Muscle layer of duodenum (tissue), 2 donors: ENCODE measurements at regions not wholly inside any gene's neighbourhood (a gene's known extent, or its start where the extent isn't known, plus 50 kb on each side); places are given as distances from the start of the nearest gene placed in this dataset.

Experiments
- H3K27ac ChIP-seq: one replicate; pipeline ENCODE4 v1.7.0; 2013; ENCODE audit warnings: mild to moderate bottlenecking, low read length
- H3K27me3 ChIP-seq: one replicate; pipeline ENCODE4 v1.7.0; 2013; ENCODE audit warnings: low read depth, mild to moderate bottlenecking, control low read depth, low read length
- H3K36me3 ChIP-seq, 2 donors: one replicate each; pipeline ENCODE4 v1.7.0; 2013; ENCODE audit warnings: low read length in 2 of 2, control low read depth in 1 of 2, mild to moderate bottlenecking in 1 of 2; ENCODE audit not compliant: insufficient read depth in 2 of 2, control insufficient read depth in 1 of 2
- H3K4me1 ChIP-seq, 2 donors: one replicate each; pipeline ENCODE4 v1.7.0; 2013; ENCODE audit warnings: low read length in 2 of 2, mild to moderate bottlenecking in 2 of 2, control low read depth in 1 of 2, moderate library complexity in 1 of 2; ENCODE audit not compliant: insufficient read depth in 2 of 2, control insufficient read depth in 1 of 2
- H3K4me3 ChIP-seq, 2 donors: one replicate each; pipeline ENCODE4 v1.7.0; 2013; ENCODE audit warnings: low read length in 2 of 2, low read depth in 1 of 2, mild to moderate bottlenecking in 1 of 2
- H3K9me3 ChIP-seq, 2 donors: one replicate each; pipeline ENCODE4 v1.7.0; 2013; ENCODE audit warnings: low read length in 2 of 2, control low read depth in 1 of 2, mild to moderate bottlenecking in 1 of 2; ENCODE audit not compliant: control insufficient read depth in 1 of 2
- donor health status: healthy.

- H3K27me3 ChIP-seq = no peaks in the 10 kb centered on the region
These were observed 263.9 kb upstream of the NR4A3 start for GRCh38 chr9:99557816-99558215.

GRCh38 chr9:99559776-99560175 is 261.9 kb upstream of the NR4A3 start:
- Histone ChIP-seq H3K36me3 (no peaks in the 10 kb centered on the region), H3K4me3 (no peak overlapping the region), H3K4me1 (no peaks in the 10 kb centered on the region), H3K9me3 (no peaks in the 10 kb centered on the region), H3K27me3 (no peaks in the 10 kb centered on the region), H3K27ac (no peak overlapping the region)

More at GRCh38 chr9:99557816-99558215, 263.9 kb upstream of the NR4A3 start:
- Histone ChIP-seq H3K4me1 (no peaks in the 10 kb centered on the region), H3K36me3 (no peaks in the 10 kb centered on the region), H3K27ac (no peak overlapping the region), H3K9me3 (no peaks in the 10 kb centered on the region), H3K4me3 (no peak overlapping the region)

- no peak overlapping the region for H3K27ac ChIP-seq
- H3K4me3 ChIP-seq = no peak overlapping the region
- no peaks in the 10 kb centered on the region for H3K9me3 ChIP-seq
- no peaks in the 10 kb centered on the region for H3K4me1 ChIP-seq
- H3K36me3 ChIP-seq = no peaks in the 10 kb centered on the region
- H3K27me3 ChIP-seq = no peaks in the 10 kb centered on the region
These were observed 261.1 kb upstream of the NR4A3 start for GRCh38 chr9:99560561-99560960.

GRCh38 chr9:99561509-99561917 is 260.2 kb upstream of the NR4A3 start:
- no peaks in the 10 kb centered on the region for H3K4me1 ChIP-seq
- no peaks in the 10 kb centered on the region for H3K9me3 ChIP-seq
- H3K36me3 ChIP-seq = no peaks in the 10 kb centered on the region
- H3K27ac ChIP-seq = no peak overlapping the region
- no peak overlapping the region for H3K4me3 ChIP-seq
- H3K27me3 ChIP-seq = no peaks in the 10 kb centered on the region

- Histone ChIP-seq H3K27me3 (no peaks in the 10 kb centered on the region), H3K4me3 (no peak overlapping the region), H3K36me3 (no peaks in the 10 kb centered on the region), H3K27ac (no peak overlapping the region), H3K9me3 (no peaks in the 10 kb centered on the region), H3K4me1 (no peaks in the 10 kb centered on the region)
These were observed 259.6 kb upstream of the NR4A3 start for GRCh38 chr9:99561961-99562565.

GRCh38 chr9:99563364-99563763 is 258.3 kb upstream of the NR4A3 start:
- Histone ChIP-seq H3K27me3 (no peaks in the 10 kb centered on the region), H3K4me3 (no peak overlapping the region), H3K9me3 (no peaks in the 10 kb centered on the region), H3K36me3 (no peaks in the 10 kb centered on the region), H3K27ac (no peak overlapping the region), H3K4me1 (no peaks in the 10 kb centered on the region)

GRCh38 chr9:99565203-99565602 is 256.5 kb upstream of the NR4A3 start:
- no peak overlapping the region for H3K4me3 ChIP-seq
- no peak overlapping the region for H3K27ac ChIP-seq
- H3K36me3 ChIP-seq = no peaks in the 10 kb centered on the region
- no peaks in the 10 kb centered on the region for H3K9me3 ChIP-seq
- no peaks in the 10 kb centered on the region for H3K4me1 ChIP-seq
- H3K27me3 ChIP-seq = no peaks in the 10 kb centered on the region

GRCh38 chr9:99567436-99567835 is 254.2 kb upstream of the NR4A3 start:
- Histone ChIP-seq H3K4me1 (no peaks in the 10 kb centered on the region), H3K9me3 (no peaks in the 10 kb centered on the region)

GRCh38 chr9:99569840-99570239 is 251.8 kb upstream of the NR4A3 start:
- Histone ChIP-seq H3K27ac (no peak overlapping the region), H3K36me3 (no peaks in the 10 kb centered on the region), H3K9me3 (no peaks in the 10 kb centered on the region), H3K27me3 (no peaks in the 10 kb centered on the region), H3K4me1 (peaks cover 0 to 7% of the 10 kb centered on the region in 2 donors), H3K4me3 (no peak overlapping the region)

More at GRCh38 chr9:99567436-99567835, 254.2 kb upstream of the NR4A3 start:
- no peak overlapping the region for H3K4me3 ChIP-seq
- H3K27ac ChIP-seq = no peak overlapping the region
- H3K36me3 ChIP-seq = no peaks in the 10 kb centered on the region
- H3K27me3 ChIP-seq = no peaks in the 10 kb centered on the region

GRCh38 chr9:99572567-99572966 is 249.1 kb upstream of the NR4A3 start:
- Histone ChIP-seq H3K4me1 (peaks cover 0 to 7% of the 10 kb centered on the region in 2 donors), H3K9me3 (no peaks in the 10 kb centered on the region), H3K27ac (no peak overlapping the region), H3K27me3 (no peaks in the 10 kb centered on the region), H3K36me3 (no peaks in the 10 kb centered on the region), H3K4me3 (no peak overlapping the region)

GRCh38 chr9:99573085-99573484 is 248.6 kb upstream of the NR4A3 start:
- Histone ChIP-seq H3K36me3 (no peaks in the 10 kb centered on the region), H3K4me1 (peaks cover 0 to 7% of the 10 kb centered on the region in 2 donors), H3K4me3 (no peak overlapping the region), H3K27ac (no peak overlapping the region), H3K27me3 (no peaks in the 10 kb centered on the region), H3K9me3 (no peaks in the 10 kb centered on the region)

GRCh38 chr9:99573886-99574285 is 247.8 kb upstream of the NR4A3 start:
- H3K4me3 ChIP-seq = no peak overlapping the region
- no peak overlapping the region for H3K27ac ChIP-seq
- H3K36me3 ChIP-seq = no peaks in the 10 kb centered on the region
- no peaks in the 10 kb centered on the region for H3K27me3 ChIP-seq
- peaks cover 0 to 7% of the 10 kb centered on the region in 2 donors for H3K4me1 ChIP-seq
- H3K9me3 ChIP-seq = no peaks in the 10 kb centered on the region
